ENCODE measurements at regions not wholly inside any gene's neighbourhood (a gene's known extent, or its start where the extent isn't known, plus 50 kb on each side); places are given as distances from the start of the nearest gene placed in this dataset.

DNA sequence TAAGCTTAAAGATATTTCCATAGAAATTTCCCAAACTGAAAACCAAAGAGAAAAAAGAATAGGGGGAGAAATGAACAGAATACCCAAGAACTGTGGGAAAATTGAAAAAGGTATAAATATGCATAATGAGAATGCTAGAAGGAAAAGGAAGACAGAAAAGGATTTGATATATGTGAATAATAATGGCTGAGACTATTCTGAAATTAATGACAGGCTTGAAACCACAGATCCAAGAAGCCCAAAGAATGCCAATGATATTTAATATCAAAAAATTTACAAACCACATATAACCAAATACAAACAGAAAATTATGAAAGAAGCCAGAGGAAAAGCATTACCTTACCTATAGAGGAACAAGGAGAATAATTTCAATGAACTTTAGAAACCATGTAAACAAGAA lies 153.0 kb downstream of the ANXA2 start:
- TF ChIP-seq SUZ12 (IDR thresholded peaks at IDR 0.05; ENCODE audit: extremely low read depth, insufficient read depth, insufficient read length) (no peak), YY1 (IDR thresholded peaks at IDR 0.05; ENCODE audit: insufficient read depth, insufficient read length) (no peak)
